ENCODE measurements at regions not wholly inside any gene's neighbourhood (a gene's known extent, or its start where the extent isn't known, plus 50 kb on each side); places are given as distances from the start of the nearest gene placed in this dataset.

- Histone ChIP-seq H3K9me3 (no peaks in the 10 kb centered on the region), H3K4me1 (no peaks in the 10 kb centered on the region), H3K4me2 (no peak overlapping the region), H3K4me3 (no peak overlapping the region), H3K27ac (no peak overlapping the region)
- TF ChIP-seq NPAS2 (CRISPR knock-in tag; IDR thresholded peaks at IDR 0.05; ENCODE audit: borderline replicate concordance) (no peak), MAFK (IDR thresholded peaks at IDR 0.05; ENCODE audit: partially characterized antibody) (no peak), RARB (CRISPR knock-in tag; IDR thresholded peaks at IDR 0.05) (no peak), FOSB (CRISPR knock-in tag; IDR thresholded peaks at IDR 0.05) (no peak), NFE2L2 (conservative IDR thresholded peaks at IDR 0.05; ENCODE audit: low read length) (no peak), CHD2 (IDR thresholded peaks at IDR 0.05; ENCODE audit: low read length, partially characterized antibody) (no peak), BHLHE40 (IDR thresholded peaks at IDR 0.05; ENCODE audit: low read depth, low read length) (no peak), ZC3H11A (IDR thresholded peaks at IDR 0.05) (no peak), HOXB5 (CRISPR knock-in tag; IDR thresholded peaks at IDR 0.05) (no peak), GATA3 (IDR thresholded peaks at IDR 0.05; ENCODE audit: borderline replicate concordance) (no peak)
- TF ChIP-seq, protein P1, sequence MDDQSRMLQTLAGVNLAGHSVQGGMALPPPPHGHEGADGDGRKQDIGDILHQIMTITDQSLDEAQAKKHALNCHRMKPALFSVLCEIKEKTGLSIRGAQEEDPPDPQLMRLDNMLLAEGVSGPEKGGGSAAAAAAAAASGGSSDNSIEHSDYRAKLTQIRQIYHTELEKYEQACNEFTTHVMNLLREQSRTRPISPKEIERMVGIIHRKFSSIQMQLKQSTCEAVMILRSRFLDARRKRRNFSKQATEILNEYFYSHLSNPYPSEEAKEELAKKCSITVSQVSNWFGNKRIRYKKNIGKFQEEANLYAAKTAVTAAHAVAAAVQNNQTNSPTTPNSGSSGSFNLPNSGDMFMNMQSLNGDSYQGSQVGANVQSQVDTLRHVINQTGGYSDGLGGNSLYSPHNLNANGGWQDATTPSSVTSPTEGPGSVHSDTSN (IDR thresholded peaks at IDR 0.05), result no peak
- no peak for FAIRE-seq
- ATAC-seq, result no peak
- WGBS (ENCODE audit: missing lambda C conversion rate), result 36% methylated on average over 5 of the region's 5 CpGs
- POLR2A ChIA-PET, result no interaction called here
- CTCF ChIA-PET, result interaction anchor here (1.2 kb wide), 1 partner anchor 168 kb away, joined by 3 read pairs; no protein-coding TSS in a partner anchor
- no peak for DNase-seq (ENCODE audit: low read depth in 1 of 2, low spot score in 1 of 2)
Observed at GRCh38 chr10:30192846-30193608, 133.6 kb upstream of the JCAD start.

DNA sequence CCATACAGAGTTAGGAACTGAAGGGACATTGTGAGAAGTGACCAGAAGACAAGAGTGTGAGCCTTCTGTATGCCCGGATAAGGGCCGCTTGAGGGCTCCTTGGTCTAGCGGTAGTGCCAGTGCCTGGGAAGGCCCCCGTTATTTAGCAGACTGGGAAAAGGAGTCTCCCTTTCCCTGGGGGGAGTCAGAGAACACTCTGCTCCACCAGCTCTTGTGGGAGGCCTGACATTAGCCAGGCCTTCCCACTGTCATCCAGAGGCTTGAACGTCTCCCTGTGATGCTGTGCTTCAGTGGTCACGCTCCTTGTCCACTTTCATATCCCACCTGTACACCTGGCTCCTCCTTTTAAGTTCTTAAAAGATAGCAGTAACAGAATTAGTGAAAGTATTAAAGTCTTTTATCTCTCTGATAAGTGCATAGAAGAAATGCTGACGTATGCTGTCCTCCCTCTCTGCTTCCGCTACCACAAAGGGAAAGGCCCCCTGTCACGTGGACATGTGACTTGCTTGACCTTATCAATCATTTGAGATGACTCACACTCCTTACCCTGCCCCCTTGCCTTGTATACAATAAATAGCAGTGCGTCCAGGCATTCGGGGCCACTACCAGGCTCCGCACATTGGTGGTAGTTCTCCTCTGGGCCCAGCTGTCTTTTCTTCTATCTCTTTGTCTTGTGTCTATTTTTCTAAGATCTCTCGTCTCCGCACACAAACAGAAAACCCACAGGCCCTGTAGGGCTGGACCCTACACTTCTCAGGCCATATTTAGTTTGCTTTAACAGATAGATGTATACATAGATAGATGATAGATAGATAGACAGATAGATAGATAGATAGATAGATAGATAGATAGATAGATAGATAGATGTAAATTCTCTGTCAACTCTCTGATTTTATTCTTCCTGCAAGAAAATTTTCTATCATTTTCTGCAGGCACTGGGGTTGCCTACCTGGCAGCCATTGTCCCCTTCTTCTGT, 131.5 kb upstream of the JCAD start:
- ATAC-seq (no peak), FAIRE-seq (no peak), DNase-seq (ENCODE audit: low read depth in 1 of 2, low spot score in 1 of 2) (no peak)
- H3K4me2 ChIP-seq, result no peak overlapping the region
- ChIA-PET CTCF (interaction anchor here (0.6 kb wide), 1 partner anchor 452 kb away, joined by 3 read pairs; no protein-coding TSS in a partner anchor), POLR2A (no interaction called here)
- TF ChIP-seq CHD4 (IDR thresholded peaks at IDR 0.05; ENCODE audit: borderline replicate concordance) (no peak), KDM1A (IDR thresholded peaks at IDR 0.05; ENCODE audit: low read depth) (no peak), JUNB (IDR thresholded peaks at IDR 0.05) (no peak), ZFP36 (IDR thresholded peaks at IDR 0.05; ENCODE audit: borderline replicate concordance, partially characterized antibody) (no peak), POLR2AphosphoS2 (conservative IDR thresholded peaks at IDR 0.05; ENCODE audit: low read length) (no peak), FOSL2 (IDR thresholded peaks at IDR 0.05) (no peak), FOSL2 (CRISPR knock-in tag; IDR thresholded peaks at IDR 0.05) (no peak), KDM5A (IDR thresholded peaks at IDR 0.05) (no peak), GATA3 (IDR thresholded peaks at IDR 0.05; ENCODE audit: borderline replicate concordance) (no peak)
- TF ChIP-seq, protein P2, sequence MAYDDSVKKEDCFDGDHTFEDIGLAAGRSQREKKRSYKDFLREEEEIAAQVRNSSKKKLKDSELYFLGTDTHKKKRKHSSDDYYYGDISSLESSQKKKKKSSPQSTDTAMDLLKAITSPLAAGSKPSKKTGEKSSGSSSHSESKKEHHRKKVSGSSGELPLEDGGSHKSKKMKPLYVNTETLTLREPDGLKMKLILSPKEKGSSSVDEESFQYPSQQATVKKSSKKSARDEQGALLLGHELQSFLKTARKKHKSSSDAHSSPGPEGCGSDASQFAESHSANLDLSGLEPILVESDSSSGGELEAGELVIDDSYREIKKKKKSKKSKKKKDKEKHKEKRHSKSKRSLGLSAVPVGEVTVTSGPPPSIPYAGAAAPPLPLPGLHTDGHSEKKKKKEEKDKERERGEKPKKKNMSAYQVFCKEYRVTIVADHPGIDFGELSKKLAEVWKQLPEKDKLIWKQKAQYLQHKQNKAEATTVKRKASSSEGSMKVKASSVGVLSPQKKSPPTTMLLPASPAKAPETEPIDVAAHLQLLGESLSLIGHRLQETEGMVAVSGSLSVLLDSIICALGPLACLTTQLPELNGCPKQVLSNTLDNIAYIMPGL (CRISPR knock-in tag; IDR thresholded peaks at IDR 0.05; ENCODE audit: borderline replicate concordance), result no peak
- no peak overlapping the region for H3K27ac ChIP-seq
- peaks cover 8% of the 10 kb centered on the region for H3K4me1 ChIP-seq
- H3K4me3 ChIP-seq, result no peak overlapping the region
- no peaks in the 10 kb centered on the region for H3K9me3 ChIP-seq
- 80% methylated on average over 14 of the region's 14 CpGs for WGBS (ENCODE audit: missing lambda C conversion rate)

- Histone ChIP-seq H3K4me3 (no peak overlapping the region), H3K27ac (no peak overlapping the region), H3K9me3 (no peaks in the 10 kb centered on the region), H3K4me2 (no peak overlapping the region), H3K4me1 (peaks cover 15% of the 10 kb centered on the region)
- no peak for TF ChIP-seq CHD4 (IDR thresholded peaks at IDR 0.05; ENCODE audit: borderline replicate concordance)
- CTCF ChIA-PET, result no interaction called here
- POLR2A ChIA-PET, result interaction anchor here (0.6 kb wide), 1 partner anchor 160 kb away, joined by 3 read pairs; the partner anchor contains the start of gene MTPAP
- FAIRE-seq, result no peak
- no peak for DNase-seq (ENCODE audit: low read depth in 1 of 2, low spot score in 1 of 2)
- 57% methylated on average over 4 of the region's 4 CpGs for WGBS (ENCODE audit: missing lambda C conversion rate)
- ATAC-seq, result no peak
Observed at GRCh38 chr10:30189238-30189580, 129.8 kb upstream of the JCAD start.
